HG02870 (cell line): ENCODE measurements at regions not wholly inside any gene's neighbourhood (a gene's known extent, or its start where the extent isn't known, plus 50 kb on each side); places are given as distances from the start of the nearest gene placed in this dataset.
"Not testable (repeated sequence)": the region's sequence is repeated elsewhere in the genome, so short reads cannot be mapped to it uniquely, and the experiment has no call there.

ENCODE experiments used
- ATAC-seq: cut with Tn5 transposase; IDR thresholded peaks from one replicate; pipeline ENCODE4 v1.9.1; 2021; ENCODE audit warnings: mild to moderate bottlenecking, moderate library complexity; ENCODE audit not compliant: unreplicated experiment

- no peak for ATAC-seq
Observed at GRCh38 chrX:3820167-3820566, 106.7 kb upstream of the PRKX start.

GRCh38 chrX:3817480-3817879, 104.0 kb upstream of the PRKX start:
- not testable (repeated sequence) for ATAC-seq

- ATAC-seq, result peak; percentile 6
Observed at GRCh38 chrX:3815896-3816664, 102.6 kb upstream of the PRKX start.

GRCh38 chrX:3811331-3812311, 98.2 kb upstream of the PRKX start:
- peak; percentile 34 for ATAC-seq

GRCh38 chrX:3807906-3808305, 94.5 kb upstream of the PRKX start:
- ATAC-seq, result no peak

- ATAC-seq, result no peak
Observed at GRCh38 chrX:3806630-3807029, 93.2 kb upstream of the PRKX start.

- ATAC-seq, result no peak
Observed at GRCh38 chrX:3803713-3804112, 90.3 kb upstream of the PRKX start.

GRCh38 chrX:3803305-3803704, 89.9 kb upstream of the PRKX start:
- ATAC-seq, result no peak

- ATAC-seq, result not testable (repeated sequence)
Observed at GRCh38 chrX:3795411-3795810, 82.0 kb upstream of the PRKX start.

GRCh38 chrX:3791449-3791848, 78.0 kb upstream of the PRKX start:
- no peak for ATAC-seq

- ATAC-seq, result no peak
Observed at GRCh38 chrX:3788494-3789233, 75.2 kb upstream of the PRKX start.

- no peak for ATAC-seq
Observed at GRCh38 chrX:3787856-3788255, 74.4 kb upstream of the PRKX start.

GRCh38 chrX:3785822-3786221, 72.4 kb upstream of the PRKX start:
- not testable (repeated sequence) for ATAC-seq

- ATAC-seq, result no peak
Observed at GRCh38 chrX:3780564-3780963, 67.1 kb upstream of the PRKX start.

- ATAC-seq, result no peak
Observed at GRCh38 chrX:3779546-3779945, 66.1 kb upstream of the PRKX start.

- no peak for ATAC-seq
Observed at GRCh38 chrX:3777416-3777815, 64.0 kb upstream of the PRKX start.

- no peak for ATAC-seq
Observed at GRCh38 chrX:3771766-3772165, 58.3 kb upstream of the PRKX start.

- ATAC-seq, result no peak
Observed at GRCh38 chrX:3768881-3769280, 55.4 kb upstream of the PRKX start.
